Sigmoid colon (tissue), 4 donors: ENCODE measurements at regions not wholly inside any gene's neighbourhood (a gene's known extent, or its start where the extent isn't known, plus 50 kb on each side); places are given as distances from the start of the nearest gene placed in this dataset.

Experiments used
- EP300 ChIP-seq, 4 donors: sonication (generic); formaldehyde crosslinking; IDR thresholded peaks; one replicate each; pipeline ENCODE4 v1.6.1; 2017; ENCODE audit warnings: antibody characterized with exemption in 4 of 4
- TF ChIP-seq, protein P1 (sequence below), 4 experiments: fragments of 450-650 bp in 3 of 4; fragments of 200-600 bp in 1 of 4; IDR thresholded peaks; one replicate each; pipeline ENCODE4 v1.5.1; 2016 to 2019; ENCODE audit warnings: antibody characterized with exemption in 4 of 4, mild to moderate bottlenecking in 3 of 4, moderate library complexity in 2 of 4

DNA sequence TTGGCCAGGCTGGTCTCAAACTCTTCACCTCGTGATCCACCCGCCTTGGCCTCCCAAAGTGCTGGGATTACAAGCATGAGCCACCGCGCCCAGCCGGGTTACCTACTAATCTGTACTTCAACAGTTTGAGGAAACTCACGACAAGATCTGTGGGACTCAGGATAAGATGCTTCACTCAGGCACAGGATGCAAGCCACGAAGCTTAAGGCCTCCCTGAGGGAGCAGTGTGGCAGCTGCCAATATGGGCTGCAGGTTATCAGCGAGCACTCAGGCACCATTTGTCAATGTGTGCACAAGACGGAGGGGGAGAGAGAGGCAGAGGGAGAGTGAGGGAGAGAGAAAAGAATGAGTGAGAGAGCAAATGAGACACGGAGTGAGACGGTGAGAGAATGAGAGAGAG is 173.6 kb upstream of the RAB6C start:
- no peak for TF ChIP-seq EP300 (IDR thresholded peaks at IDR 0.05)
- TF ChIP-seq, protein P1, sequence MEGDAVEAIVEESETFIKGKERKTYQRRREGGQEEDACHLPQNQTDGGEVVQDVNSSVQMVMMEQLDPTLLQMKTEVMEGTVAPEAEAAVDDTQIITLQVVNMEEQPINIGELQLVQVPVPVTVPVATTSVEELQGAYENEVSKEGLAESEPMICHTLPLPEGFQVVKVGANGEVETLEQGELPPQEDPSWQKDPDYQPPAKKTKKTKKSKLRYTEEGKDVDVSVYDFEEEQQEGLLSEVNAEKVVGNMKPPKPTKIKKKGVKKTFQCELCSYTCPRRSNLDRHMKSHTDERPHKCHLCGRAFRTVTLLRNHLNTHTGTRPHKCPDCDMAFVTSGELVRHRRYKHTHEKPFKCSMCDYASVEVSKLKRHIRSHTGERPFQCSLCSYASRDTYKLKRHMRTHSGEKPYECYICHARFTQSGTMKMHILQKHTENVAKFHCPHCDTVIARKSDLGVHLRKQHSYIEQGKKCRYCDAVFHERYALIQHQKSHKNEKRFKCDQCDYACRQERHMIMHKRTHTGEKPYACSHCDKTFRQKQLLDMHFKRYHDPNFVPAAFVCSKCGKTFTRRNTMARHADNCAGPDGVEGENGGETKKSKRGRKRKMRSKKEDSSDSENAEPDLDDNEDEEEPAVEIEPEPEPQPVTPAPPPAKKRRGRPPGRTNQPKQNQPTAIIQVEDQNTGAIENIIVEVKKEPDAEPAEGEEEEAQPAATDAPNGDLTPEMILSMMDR (IDR thresholded peaks at IDR 0.05) = no peak
